Activated CD8-positive, alpha-beta memory T cell treated with anti-CD3 and anti-CD28 coated beads, Interleukin-2, amount 50 U/mL, for 1 hour (primary cell): ENCODE measurements at regions not wholly inside any gene's neighbourhood (a gene's known extent, or its start where the extent isn't known, plus 50 kb on each side); places are given as distances from the start of the nearest gene placed in this dataset.

Experiments used
- DNase-seq: peaks from one replicate; pipeline ENCODE4 v3.0.0-alpha.2; 2020; ENCODE audit errors: extremely low read depth

- DNase-seq, result no peak
These were observed 406.9 kb upstream of the CDH4 start for GRCh38 chr20:60845146-60845545.

DNA sequence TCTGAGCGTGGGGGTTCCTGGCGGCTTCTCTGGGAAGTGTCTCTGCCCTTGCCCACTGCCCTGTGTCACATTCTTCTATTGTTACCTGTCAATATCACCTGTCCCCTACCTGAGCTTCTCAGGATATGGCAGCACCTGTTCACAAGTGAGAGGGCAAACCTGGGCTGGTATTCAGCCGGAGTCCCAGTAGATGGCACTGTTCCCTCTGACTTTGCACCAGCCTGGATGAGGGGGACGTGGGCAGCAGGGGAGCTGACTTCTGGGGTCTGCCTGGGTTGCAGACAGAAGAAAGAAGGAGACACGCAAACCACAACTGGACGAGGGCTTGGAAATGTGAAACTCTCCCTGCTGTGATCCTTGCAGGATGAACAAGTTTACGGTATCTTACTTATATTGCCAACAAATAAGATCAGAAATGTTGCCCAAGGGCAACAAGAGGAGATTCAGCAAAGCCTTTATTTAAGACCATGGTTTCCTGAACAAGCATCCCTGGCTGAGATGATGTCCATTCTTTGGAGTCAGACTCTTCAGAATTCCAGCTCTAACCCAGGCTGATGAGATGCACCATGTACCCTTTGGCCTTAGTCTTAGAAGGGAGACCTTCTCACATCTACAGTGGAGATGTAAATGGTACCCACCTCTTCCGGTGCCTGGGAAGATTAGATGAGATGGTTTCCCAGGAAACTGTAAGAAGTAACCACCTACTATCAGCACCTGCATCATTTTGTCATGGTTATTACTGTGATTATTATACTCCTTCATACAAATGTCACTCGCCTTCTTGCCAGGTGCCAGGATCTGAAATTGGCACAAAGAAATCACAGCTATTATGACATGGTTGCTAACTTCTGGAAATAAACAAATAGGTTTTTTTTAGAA is 400.0 kb upstream of the CDH4 start:
- DNase-seq, result no peak

DNA sequence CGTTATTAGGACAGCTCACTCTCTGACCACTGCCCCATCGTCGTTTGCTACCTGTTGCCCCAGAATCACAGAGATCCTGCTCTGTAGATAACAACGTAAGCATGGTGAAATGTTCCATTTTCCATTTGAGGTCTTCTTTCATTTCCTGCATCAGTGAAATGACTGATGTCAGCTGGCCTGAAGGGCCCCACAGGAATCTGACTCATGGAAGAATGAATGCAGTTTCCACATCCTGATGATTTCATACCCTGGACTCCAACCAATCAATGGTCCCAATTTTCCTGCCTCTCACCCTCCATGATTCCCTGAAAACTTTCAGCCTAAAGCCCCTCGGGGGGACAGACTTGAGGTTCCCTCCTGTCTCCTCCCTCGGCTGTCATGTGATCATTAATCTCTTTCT is 394.4 kb upstream of the CDH4 start:
- DNase-seq, result no peak

DNA sequence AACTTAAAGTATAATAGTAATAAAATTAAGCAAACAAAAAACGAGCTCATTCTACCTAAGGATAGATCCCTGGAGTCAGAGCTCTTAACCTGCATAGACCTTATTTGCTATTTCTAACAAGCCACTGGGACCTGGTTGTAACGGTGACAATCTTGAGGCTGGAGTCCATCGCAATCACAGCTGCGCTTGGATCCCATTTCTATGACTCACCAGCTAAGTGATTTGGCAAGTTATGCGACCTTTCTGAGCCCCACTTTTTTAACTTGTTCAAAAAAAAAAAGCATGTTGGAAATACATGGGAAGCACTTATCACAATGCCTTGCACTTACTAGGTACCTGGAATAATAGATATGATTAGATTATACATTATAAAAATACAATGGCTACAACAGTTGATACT is 389.5 kb upstream of the CDH4 start:
- DNase-seq, result no peak

DNA sequence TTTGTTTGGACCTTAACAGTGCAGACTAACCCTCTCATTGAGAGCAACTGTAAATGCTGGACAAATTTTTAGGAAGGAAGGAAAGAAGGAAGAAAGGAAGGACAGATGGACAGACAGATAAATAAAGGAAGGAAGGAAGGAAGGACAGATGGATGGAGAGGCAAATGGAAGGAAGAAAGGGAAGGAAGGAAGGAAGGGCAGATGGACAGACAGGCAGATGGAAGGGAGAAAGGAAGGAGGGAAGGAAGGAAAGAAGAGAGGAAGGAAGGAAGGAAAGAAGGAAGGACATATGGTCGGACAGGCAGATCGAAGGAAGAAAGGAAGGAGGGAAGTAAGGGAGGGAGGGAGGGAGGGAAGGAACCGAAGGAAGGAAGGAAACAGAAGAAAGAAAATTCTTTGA is 388.5 kb upstream of the CDH4 start:
- DNase-seq, result no peak

DNA sequence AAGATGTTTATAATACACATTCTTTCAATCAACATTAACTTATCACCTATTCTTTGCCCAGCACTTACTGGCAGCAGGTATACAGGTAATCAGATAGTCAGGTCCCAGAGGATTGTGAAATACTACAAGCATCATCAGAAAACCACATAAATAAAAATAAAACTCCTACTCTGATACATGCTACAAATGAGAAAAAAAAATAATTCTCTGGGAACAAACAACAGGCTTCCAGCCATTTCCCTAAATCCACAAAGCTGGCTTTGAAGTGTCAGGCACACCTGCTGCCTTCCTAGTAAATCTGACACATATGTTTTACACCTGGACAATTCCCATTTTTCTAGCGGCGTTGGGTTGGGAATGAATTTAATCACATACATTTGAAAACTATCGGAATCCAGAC is 384.5 kb upstream of the CDH4 start:
- DNase-seq, result no peak

DNA sequence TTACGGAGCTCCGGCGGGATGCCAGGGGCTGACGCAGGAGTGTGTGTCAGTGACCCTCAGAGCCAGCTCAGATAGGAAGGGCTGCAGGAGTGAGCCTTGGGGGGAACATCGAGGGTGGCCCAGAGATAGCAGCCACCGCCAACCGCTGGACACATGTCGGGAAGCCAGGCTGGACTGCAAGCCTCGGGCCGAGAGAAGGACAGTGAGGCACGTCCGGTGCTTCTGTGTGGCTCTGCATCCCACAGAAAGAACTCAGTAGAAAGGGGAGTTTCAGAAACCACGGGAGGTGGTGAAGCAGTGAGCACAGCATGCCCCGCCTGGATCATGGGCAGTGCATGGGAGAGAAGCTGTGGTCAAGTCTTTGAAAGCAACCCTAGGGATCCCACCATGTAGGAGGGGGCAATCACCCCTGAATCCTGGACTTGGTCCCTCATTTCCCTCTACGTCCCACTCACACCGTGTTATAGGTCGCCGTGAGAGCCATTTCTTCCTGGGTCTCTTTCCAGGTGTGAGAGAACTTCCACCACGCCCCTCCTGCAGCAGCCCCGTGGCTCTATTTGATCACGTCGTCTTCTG is 383.7 kb upstream of the CDH4 start:
- no peak for DNase-seq

DNA sequence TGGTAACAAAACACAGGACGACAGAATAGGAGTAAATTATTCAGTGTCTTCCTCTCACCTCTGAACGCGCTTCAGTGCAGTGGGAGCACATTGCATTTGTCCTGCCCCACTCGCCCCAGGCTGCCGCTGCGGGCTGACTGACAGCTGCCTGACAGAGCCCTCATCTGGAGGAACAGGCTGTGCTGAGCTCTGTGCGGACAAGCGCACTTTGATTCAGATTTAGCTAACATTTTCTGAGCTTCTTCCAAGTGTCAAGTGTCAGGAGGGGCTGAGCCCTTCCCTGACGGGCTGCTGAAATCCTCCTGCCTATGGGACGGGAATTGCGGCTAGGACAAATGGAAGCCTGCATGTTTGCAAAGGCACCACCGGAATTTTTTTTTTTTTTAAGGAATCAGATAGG is 383.0 kb upstream of the CDH4 start:
- DNase-seq, result no peak

DNA sequence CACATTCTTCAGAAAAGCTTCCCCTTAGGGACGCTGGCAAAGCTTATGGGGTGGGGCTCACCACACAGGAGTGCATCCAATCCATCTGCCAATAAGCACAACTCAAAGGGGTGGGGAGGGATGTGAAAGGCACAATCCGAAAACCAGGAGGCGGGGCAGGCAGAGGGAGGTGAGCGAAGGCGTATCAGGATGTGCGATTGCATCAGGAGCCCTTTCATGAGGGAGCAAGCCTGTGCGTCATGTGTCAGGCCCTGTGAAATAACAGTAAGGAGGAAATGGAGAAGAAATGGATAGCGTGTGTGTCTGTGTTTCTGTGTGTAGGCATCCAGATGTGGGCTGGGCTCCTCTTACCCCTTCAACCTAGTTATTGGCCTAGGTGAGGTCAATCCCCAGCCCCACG is 382.4 kb upstream of the CDH4 start:
- no peak for DNase-seq

GRCh38 chr20:60870040-60870439 is 382.0 kb upstream of the CDH4 start:
- DNase-seq, result no peak

GRCh38 chr20:60872224-60872623 is 379.8 kb upstream of the CDH4 start:
- no peak for DNase-seq

DNA sequence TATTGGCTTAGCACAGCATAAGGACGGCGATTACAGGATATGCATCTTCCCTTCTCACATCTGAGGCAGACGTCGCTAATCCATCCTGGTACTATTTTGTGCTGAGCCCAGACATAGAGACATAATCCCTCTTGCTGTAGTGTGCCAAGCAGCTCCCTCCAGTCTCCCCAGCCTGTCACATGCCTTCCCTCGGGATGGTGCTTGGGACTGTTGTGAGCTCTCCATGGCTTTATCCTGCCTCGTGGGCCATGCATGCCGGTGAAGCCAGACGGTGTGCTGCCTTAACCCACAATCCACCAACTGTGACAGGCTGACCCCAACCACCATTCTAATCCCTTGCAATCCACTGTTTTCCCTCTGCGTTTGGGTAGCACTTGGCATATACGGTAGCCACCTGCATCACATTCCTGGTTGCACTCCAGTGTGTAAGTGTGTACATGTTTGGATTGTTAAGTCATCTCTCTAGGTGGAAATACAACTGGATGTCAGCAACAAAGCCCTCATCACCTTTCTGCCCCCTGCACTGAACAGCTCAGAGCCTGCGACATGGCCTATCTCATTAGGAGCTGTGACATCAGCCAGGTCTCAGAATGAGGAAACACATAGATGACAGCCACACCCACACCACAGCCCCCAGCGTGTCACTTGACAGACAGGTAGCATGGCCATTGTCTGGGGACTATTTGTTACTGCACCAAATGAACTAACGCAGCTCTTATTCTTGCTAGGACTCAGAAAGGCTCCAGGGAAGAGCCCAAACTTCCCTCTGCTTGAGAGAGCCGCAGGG is 374.8 kb upstream of the CDH4 start:
- DNase-seq, result no peak

GRCh38 chr20:60882836-60883235 is 369.2 kb upstream of the CDH4 start:
- DNase-seq, result no peak

DNA sequence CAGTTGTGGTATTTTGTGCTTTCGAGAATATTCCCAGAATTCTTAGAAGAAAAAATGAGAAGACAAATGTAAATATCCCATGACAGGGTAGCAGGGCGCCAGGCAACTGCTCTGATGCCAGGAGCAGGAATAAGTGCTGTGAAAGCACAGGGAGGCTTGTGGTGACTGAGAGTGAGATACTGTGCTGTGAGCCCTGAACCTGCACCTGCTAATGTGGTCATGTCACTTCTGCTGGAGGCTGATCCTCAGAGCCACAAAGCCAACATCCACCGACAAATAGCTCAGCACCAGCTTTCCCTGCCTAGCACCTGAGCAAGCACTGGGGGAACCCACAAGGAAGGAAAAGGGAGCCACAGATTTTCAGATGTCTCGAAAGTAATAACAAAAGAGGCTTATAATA is 368.6 kb upstream of the CDH4 start:
- no peak for DNase-seq

- DNase-seq, result no peak
These were observed 367.8 kb upstream of the CDH4 start for GRCh38 chr20:60884277-60884676.

DNA sequence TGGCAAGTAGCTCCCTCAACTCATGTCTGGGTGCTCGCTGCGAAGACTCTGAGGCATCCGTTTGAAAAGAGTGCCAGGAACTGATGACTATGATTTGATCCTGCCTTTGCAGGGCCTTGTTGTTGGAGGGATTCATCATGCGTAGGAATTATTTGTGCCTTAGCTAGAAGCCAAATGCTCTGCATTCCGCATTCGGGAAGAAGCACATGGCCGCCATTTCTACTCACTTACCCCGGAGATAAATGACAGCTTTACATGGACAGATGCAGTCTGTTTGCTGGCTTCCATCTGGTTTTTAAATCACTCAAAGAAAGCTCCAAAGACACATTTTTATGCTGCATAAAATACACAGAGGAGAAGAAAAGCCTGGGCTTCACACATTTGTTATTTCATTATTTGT is 363.3 kb upstream of the CDH4 start:
- no peak for DNase-seq

GRCh38 chr20:60892095-60892813 is 359.8 kb upstream of the CDH4 start:
- no peak for DNase-seq

DNA sequence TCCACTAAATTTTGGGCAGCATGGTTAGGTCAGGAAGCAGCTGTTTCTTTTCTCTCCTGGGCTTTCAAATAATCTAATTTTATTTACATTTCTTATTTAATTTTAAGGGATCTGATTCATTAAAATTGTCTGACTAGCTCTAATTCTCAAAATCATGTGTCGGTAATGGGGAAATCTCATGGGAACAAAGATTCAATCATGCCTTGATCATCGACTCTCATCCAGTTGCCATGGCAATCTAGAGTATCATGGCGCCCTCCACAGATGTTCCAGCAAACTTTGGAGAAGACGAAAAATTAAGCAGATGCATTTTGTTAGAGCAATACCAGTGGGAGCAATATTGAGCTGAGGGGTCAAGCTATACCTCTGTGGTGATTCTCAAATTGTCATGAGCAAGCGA is 358.0 kb upstream of the CDH4 start:
- DNase-seq, result no peak

- no peak for DNase-seq
These were observed 356.5 kb upstream of the CDH4 start for GRCh38 chr20:60895363-60896079.

DNA sequence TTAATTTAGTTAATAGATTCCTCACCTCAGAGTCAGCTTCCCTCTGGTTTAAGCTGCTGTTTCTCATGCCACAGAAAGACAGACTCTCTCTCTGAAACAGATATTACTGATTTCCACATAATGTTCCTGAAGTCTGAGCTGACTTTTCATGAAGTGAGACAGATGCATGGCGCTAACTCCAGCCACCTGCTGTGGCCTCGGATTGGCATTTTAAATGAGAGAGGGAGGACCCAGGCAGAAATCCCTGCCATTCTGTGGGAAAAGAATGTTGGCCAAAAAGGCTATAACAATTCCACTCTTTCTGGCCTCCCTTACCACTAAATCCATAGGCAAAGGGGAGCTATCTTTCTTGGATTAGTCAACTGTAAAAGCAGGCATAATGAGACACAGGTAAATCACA is 354.1 kb upstream of the CDH4 start:
- no peak for DNase-seq

GRCh38 chr20:60899320-60899719 is 352.7 kb upstream of the CDH4 start:
- DNase-seq, result no peak

GRCh38 chr20:60900618-60901017 is 351.4 kb upstream of the CDH4 start:
- no peak for DNase-seq
